T47D (cell line): ENCODE measurements at regions not wholly inside any gene's neighbourhood (a gene's known extent, or its start where the extent isn't known, plus 50 kb on each side); places are given as distances from the start of the nearest gene placed in this dataset.
A peak's percentile ranks its signal among the peaks of the same experiment; 100 is the strongest.
"Not testable (repeated sequence)": the region's sequence is repeated elsewhere in the genome, so short reads cannot be mapped to it uniquely, and the experiment has no call there.

Source experiments
- DNase-seq, 2 experiments: peaks; one replicate each; pipeline versions ENCODE4 v3.0.0 to v3.0.0-alpha.2; 2011 to 2012; ENCODE audit warnings: low read depth in 1 of 2, low spot score in 1 of 2
- JUND ChIP-seq: IDR thresholded peaks from 2 replicates; pipeline ENCODE4 v1.6.1; 2012; ENCODE audit warnings: low read depth
- in situ Hi-C: cut with HindIII; loops from 2 replicates; pipeline ENCODE4 v1.10.0; 2016; ENCODE audit warnings: low sequenced_read_pairs, low pct_unique_long_range_greater_than_20kb

DNA sequence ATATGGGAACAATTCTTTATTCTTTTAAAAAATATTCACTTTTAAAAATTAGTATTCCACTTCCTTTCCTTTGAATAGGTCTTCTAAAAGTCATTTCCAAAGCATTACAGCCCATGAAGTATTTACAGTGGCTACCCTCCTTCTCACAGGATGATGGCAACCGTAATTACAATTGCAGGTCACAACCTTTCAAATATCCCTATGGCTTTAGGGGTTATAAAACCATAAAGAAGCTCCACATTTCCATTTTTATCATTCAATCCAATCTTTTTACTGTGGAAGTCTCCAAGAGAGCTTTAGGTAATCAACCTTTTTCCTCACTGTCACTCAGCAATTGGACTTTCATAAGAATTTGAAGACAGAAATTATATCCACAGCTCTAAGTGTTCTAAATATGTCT lies 488.9 kb upstream of the CA10 start:
- TF ChIP-seq JUND = no peak
- in situ Hi-C loops = no loop called here
- DNase-seq = no peak

DNA sequence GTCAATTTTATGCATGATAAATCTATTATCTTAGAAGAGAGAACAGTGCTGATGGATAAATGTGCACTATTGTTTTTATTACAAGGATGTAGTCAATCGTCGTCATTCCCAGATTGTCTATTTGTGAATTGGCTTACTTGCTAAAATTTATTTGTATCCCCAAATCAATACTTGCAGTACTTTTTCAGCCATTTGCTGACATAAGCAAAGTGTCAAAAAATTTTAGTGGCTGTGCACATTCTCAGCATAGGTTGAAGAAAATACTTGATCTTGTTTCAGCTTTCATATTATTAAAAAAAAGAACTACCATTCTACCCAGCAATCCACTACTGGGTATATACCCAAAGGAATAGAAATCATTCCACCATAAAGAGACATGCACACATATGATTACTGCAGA lies 477.9 kb upstream of the CA10 start:
- no peak for DNase-seq
- in situ Hi-C loops = no loop called here
- TF ChIP-seq JUND = no peak

GRCh38 chr17:52606590-52606989 lies 448.1 kb upstream of the CA10 start:
- in situ Hi-C loops = no loop called here
- no peak for TF ChIP-seq JUND
- no peak for DNase-seq

DNA sequence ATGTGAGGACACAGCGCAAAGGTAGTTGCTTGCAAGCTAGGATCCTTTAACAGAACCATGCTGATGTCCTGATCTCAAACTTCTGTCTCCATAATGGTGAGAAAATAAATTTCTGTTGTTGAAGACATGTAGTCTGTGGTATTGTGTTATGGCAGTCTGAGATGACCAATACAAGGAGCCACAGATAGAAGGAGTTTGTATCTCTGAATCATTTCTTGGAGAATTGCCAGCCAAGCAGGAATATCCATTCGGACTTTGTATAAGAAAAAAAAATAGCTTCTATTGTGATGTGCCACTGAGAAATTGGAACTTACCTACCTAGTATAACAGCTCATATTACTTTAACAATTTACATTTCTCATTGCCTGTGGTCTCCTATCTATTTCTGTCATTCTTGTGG lies 447.6 kb upstream of the CA10 start:
- in situ Hi-C loops = no loop called here
- no peak for DNase-seq
- no peak for TF ChIP-seq JUND

DNA sequence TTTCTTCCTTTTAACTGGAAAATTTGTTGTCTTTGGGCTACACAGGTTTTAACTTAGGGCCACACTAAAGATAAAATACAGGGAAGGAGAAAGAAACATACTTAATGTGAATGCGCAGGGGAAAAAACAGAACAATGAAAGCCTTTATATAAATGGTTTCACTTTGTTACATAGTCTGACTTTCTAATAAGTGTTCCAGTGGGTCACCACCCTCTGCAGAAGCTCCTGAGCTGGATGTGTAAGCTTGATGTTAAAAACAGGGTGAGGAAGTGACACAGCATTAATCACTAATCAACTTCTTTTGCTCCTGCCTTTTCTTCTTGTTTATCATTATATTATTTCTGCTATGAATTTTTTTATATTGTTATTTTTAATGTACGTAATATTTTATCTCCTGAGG lies 445.6 kb upstream of the CA10 start:
- in situ Hi-C loops = no loop called here
- DNase-seq = no peak
- no peak for TF ChIP-seq JUND

DNA sequence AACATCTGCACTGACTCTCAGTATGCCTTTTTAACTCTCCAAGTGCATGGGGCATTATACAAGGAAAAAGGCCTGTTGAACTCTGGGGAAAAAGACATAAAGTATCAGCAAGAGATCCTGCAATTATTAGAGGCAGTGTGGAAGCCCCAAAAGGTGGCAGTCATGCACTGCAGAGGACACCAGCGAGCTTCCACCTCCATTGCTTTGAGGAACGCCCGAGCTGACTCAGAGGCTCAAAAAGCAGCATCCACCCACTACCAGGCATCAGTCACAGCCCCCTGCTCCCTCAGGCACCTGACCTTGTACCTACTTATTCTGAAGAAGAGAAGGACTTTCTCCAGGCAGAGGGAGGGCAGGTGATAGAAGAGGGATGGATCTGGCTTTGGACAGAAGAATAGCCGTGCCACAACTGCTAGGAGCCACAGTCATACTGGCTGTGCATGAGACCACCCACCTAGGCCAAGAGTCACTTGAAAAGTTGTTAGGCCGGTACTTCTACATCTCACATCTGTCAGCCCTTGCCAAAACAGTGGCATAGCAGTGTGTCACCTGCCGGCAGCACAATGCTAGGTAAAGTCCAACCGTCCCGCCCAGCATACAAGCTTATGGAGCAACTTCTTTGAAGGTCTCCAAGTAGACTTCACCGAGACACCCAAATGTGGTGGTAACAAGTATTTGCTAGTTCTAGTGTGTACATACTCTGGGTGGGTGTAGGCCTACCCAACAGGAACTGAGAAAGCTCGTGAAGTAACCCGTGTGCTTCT lies 439.1 kb upstream of the CA10 start:
- DNase-seq = peak in 1 of 2 experiments; percentile 5
- in situ Hi-C loops = not testable (repeated sequence)

DNA sequence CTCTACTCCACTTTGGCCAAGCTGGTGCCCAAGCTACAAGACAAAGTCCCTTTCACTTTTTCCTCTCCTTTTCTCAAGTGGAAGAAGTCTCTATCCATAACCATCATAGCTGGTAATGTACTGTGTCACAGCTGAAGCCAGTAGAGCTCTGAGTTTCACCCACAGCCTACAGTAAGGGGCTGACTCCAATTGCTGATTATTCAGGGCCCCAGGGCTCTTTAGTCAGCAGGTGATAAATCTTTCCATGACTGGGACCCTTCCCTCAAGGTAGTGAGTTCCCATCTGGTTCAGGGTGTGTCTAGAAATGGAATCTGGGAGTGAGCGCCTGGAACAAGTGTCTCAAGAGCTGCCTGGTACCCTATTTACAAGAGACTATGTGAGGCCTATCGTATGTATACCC lies 436.0 kb upstream of the CA10 start:
- in situ Hi-C loops = no loop called here
- TF ChIP-seq JUND = no peak
- DNase-seq = no peak

GRCh38 chr17:52546990-52547389 lies 388.5 kb upstream of the CA10 start:
- in situ Hi-C loops = no loop called here
- DNase-seq = no peak
- no peak for TF ChIP-seq JUND

DNA sequence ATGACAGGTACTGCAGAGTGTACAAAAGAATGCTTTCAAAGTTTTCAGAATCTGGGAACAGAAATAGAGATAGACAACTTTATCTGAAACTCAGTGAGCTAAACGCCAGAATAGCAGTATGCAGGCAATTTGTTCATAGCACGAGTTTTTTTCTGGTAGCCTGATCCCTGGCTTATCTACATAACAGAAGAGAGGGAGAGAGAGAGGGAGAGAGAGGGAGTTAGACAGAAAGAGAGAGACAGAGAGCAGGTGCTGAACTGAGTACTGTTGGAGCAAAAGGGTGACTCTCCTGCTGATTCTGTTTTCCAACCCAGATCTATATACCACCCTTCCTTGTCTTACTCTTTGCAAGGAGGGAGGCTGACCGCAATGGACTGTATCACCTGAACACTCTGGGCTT lies 388.0 kb upstream of the CA10 start:
- in situ Hi-C loops = no loop called here
- TF ChIP-seq JUND = no peak
- DNase-seq = no peak

GRCh38 chr17:52537421-52537820 lies 378.9 kb upstream of the CA10 start:
- no peak for TF ChIP-seq JUND
- no peak for DNase-seq
- in situ Hi-C loops = no loop called here

- no peak for DNase-seq
- no peak for TF ChIP-seq JUND
- in situ Hi-C loops = no loop called here
These were observed 378.0 kb upstream of the CA10 start for GRCh38 chr17:52536489-52536888.

- DNase-seq = no peak
- no peak for TF ChIP-seq JUND
- in situ Hi-C loops = no loop called here
These were observed 373.9 kb upstream of the CA10 start for GRCh38 chr17:52532373-52532772.

- no peak for DNase-seq
- in situ Hi-C loops = no loop called here
- TF ChIP-seq JUND = no peak
These were observed 365.7 kb upstream of the CA10 start for GRCh38 chr17:52524096-52524637.

DNA sequence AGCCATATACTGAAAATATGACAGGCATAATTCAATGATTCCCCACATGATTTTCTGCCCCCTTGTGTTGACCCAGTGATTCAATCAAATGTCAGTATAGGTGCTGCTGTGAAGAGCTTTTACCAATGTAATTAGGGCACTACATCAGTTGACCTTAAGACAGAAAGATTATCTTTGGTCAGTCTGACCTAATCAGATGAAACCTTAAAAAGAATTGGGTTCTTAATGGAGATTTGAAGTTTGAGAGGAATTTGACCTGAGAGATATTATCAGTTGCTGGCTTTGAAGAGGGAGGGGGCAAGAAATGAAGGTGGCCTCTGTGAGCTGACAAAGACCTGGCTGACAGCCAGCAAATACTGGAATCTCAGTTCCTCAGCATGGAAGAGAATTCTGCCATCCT lies 358.7 kb upstream of the CA10 start:
- no peak for DNase-seq
- TF ChIP-seq JUND = no peak
- in situ Hi-C loops = no loop called here
